Mucosa of stomach (tissue), 1 donor: ENCODE measurements at regions not wholly inside any gene's neighbourhood (a gene's known extent, or its start where the extent isn't known, plus 50 kb on each side); places are given as distances from the start of the nearest gene placed in this dataset.

Source experiments
- H3K27me3 ChIP-seq: one replicate; pipeline ENCODE4 v1.7.0; 2013; ENCODE audit warnings: mild to moderate bottlenecking, low read length; ENCODE audit not compliant: control insufficient read depth, insufficient read depth
- H3K36me3 ChIP-seq: one replicate; pipeline ENCODE4 v1.7.0; 2013; ENCODE audit warnings: low read length; ENCODE audit not compliant: control insufficient read depth, insufficient read depth
- H3K4me1 ChIP-seq: one replicate; pipeline ENCODE4 v1.7.0; 2013; ENCODE audit warnings: mild to moderate bottlenecking, low read length; ENCODE audit not compliant: control insufficient read depth, insufficient read depth
- H3K4me3 ChIP-seq: one replicate; pipeline ENCODE4 v1.7.0; 2013; ENCODE audit warnings: low read length
- H3K9ac ChIP-seq: one replicate; pipeline ENCODE4 v1.7.0; 2013; ENCODE audit warnings: mild to moderate bottlenecking, low read length, moderate library complexity
- H3K9me3 ChIP-seq: one replicate; pipeline ENCODE4 v1.7.0; 2013; ENCODE audit warnings: mild to moderate bottlenecking, low read length, moderate library complexity; ENCODE audit not compliant: control insufficient read depth
- donor health status: Pancreatic carcinoma.

- Histone ChIP-seq H3K9ac (no peak overlapping the region), H3K9me3 (no peaks in the 10 kb centered on the region), H3K27me3 (no peaks in the 10 kb centered on the region)
These were observed 93.8 kb upstream of the SLC8A1 start for GRCh38 chr2:40545645-40546044.

GRCh38 chr2:40546439-40547191, 94.7 kb upstream of the SLC8A1 start:
- Histone ChIP-seq H3K9me3 (no peaks in the 10 kb centered on the region), H3K27me3 (no peaks in the 10 kb centered on the region), H3K4me3 (no peak overlapping the region), H3K36me3 (no peaks in the 10 kb centered on the region), H3K9ac (no peak overlapping the region), H3K4me1 (no peaks in the 10 kb centered on the region)

More at GRCh38 chr2:40545645-40546044, 93.8 kb upstream of the SLC8A1 start:
- H3K4me1 ChIP-seq: no peaks in the 10 kb centered on the region
- no peak overlapping the region for H3K4me3 ChIP-seq
- H3K36me3 ChIP-seq: no peaks in the 10 kb centered on the region

DNA sequence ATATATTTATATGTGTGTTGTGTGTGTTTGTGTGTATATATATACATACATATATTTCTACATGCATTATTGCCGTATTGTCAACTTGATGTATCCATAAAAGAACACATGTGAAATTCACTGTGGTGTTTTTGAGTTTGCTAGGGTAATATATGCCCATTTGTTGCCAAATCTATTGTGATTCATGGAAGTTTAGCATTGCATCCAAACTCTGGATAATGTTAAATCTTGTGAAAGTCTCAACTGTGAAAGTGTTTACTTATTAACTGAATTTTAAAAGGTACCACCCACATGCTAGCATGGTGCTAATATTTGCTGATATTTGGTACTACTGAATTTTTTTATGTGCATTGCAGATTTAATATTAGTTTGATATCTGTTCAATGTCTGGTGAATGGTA, 96.6 kb upstream of the SLC8A1 start:
- Histone ChIP-seq H3K4me1 (no peaks in the 10 kb centered on the region), H3K36me3 (no peaks in the 10 kb centered on the region), H3K9me3 (no peaks in the 10 kb centered on the region), H3K4me3 (no peak overlapping the region), H3K9ac (no peak overlapping the region), H3K27me3 (no peaks in the 10 kb centered on the region)

DNA sequence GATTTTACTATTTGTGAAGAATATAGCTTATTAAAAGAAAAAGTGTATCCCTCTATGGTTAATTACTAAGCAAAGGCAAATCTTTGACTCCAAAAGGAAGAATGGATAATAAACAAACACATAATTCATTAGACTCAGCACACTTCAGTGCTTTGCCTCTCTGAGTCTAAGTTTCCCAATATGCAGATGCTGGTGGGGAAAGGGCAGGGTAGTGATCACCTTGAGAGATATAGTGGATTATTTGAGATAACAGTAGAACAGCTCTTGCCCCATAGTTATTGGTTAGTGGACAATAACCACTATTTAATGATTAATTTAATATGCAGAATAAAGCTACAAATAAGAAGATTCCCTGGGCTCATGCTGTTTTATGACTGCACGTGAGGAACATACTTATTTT, 98.2 kb upstream of the SLC8A1 start:
- Histone ChIP-seq H3K27me3 (no peaks in the 10 kb centered on the region), H3K9ac (no peak overlapping the region), H3K4me3 (no peak overlapping the region), H3K36me3 (no peaks in the 10 kb centered on the region), H3K9me3 (no peaks in the 10 kb centered on the region), H3K4me1 (no peaks in the 10 kb centered on the region)

GRCh38 chr2:40551081-40551480, 99.2 kb upstream of the SLC8A1 start:
- Histone ChIP-seq H3K4me3 (no peak overlapping the region), H3K9ac (no peak overlapping the region), H3K9me3 (no peaks in the 10 kb centered on the region), H3K27me3 (no peaks in the 10 kb centered on the region), H3K4me1 (no peaks in the 10 kb centered on the region), H3K36me3 (no peaks in the 10 kb centered on the region)

DNA sequence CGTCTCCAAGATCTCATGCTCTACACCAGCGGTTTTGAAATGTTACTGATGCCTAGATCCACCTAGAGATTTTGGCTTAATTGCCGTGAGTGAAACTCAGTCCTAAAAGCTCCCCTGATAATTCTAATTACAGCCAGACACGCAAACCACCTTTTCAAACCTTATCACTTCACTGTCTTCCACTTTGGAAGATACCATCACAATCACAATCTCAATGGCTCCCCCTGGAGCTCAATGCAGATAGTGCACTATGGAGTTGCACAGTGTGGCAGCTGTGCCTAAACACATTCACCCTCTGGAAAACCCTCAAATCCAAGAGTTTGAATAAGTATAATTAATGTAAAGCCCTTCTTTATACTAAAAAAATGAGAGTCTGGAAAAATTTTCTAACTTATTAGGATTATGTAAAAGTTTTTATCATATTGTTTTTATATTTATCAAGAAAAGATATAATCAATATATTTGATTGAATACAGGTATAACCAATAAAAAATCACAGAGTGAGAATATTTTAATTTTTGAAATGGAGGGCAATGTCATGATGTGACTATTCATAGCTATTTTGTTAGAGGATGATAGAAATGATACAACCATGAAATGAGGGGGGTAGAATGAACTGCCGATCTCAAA, 102.9 kb upstream of the SLC8A1 start:
- Histone ChIP-seq H3K9me3 (no peaks in the 10 kb centered on the region), H3K4me3 (no peak overlapping the region), H3K9ac (no peak overlapping the region), H3K36me3 (no peaks in the 10 kb centered on the region), H3K4me1 (no peaks in the 10 kb centered on the region), H3K27me3 (no peaks in the 10 kb centered on the region)

GRCh38 chr2:40556293-40556692, 104.4 kb upstream of the SLC8A1 start:
- no peaks in the 10 kb centered on the region for H3K4me1 ChIP-seq
- H3K9ac ChIP-seq: no peak overlapping the region
- no peaks in the 10 kb centered on the region for H3K9me3 ChIP-seq
- no peak overlapping the region for H3K4me3 ChIP-seq
- no peaks in the 10 kb centered on the region for H3K27me3 ChIP-seq
- H3K36me3 ChIP-seq: no peaks in the 10 kb centered on the region

- H3K36me3 ChIP-seq: no peaks in the 10 kb centered on the region
- H3K9ac ChIP-seq: no peak overlapping the region
- no peaks in the 10 kb centered on the region for H3K4me1 ChIP-seq
- H3K4me3 ChIP-seq: no peak overlapping the region
- no peaks in the 10 kb centered on the region for H3K27me3 ChIP-seq
- H3K9me3 ChIP-seq: no peaks in the 10 kb centered on the region
These were observed 104.8 kb upstream of the SLC8A1 start for GRCh38 chr2:40556739-40557138.

DNA sequence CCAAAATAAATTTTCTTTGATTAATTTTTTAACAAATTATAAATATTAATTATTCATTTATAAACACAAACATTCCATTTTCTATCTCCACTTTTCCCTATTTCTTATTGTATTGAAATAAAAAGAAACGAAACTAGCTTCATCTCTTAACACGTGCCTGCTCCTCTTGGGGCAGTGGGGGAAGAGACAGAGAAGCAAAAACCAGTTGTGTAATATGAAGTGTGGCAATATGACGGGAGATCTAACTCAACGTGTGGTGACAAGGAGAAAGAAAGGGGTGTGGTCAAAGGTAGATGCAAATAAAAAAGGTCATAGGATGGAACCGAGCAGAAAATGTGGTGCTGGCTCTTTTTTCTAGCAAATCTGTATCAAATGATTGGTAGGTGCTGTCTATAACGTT, 106.9 kb upstream of the SLC8A1 start:
- H3K4me3 ChIP-seq: no peak overlapping the region
- no peaks in the 10 kb centered on the region for H3K36me3 ChIP-seq
- H3K4me1 ChIP-seq: no peaks in the 10 kb centered on the region
- H3K9me3 ChIP-seq: no peaks in the 10 kb centered on the region
- no peak overlapping the region for H3K9ac ChIP-seq
- no peaks in the 10 kb centered on the region for H3K27me3 ChIP-seq

DNA sequence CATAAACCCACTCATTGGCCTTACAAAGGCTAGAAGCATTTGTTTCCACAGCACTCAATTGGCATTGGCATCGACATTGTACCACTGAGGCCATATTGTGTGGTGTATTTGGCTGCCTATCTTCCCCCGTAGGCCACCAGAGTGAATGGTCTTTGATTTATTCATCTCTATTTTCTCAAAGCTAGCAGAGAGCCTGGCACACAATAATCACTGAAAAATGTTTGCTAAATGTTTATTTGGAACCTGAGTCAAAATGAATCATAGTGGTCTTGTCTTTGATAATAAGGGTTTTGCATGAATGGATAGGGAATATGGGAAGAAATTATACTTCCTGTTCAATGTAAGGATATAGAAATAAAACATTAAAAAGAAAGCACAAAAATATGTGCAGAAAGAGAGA, 107.3 kb upstream of the SLC8A1 start:
- no peaks in the 10 kb centered on the region for H3K27me3 ChIP-seq
- no peaks in the 10 kb centered on the region for H3K4me1 ChIP-seq
- no peaks in the 10 kb centered on the region for H3K9me3 ChIP-seq
- no peak overlapping the region for H3K9ac ChIP-seq
- H3K4me3 ChIP-seq: no peak overlapping the region
- no peaks in the 10 kb centered on the region for H3K36me3 ChIP-seq

DNA sequence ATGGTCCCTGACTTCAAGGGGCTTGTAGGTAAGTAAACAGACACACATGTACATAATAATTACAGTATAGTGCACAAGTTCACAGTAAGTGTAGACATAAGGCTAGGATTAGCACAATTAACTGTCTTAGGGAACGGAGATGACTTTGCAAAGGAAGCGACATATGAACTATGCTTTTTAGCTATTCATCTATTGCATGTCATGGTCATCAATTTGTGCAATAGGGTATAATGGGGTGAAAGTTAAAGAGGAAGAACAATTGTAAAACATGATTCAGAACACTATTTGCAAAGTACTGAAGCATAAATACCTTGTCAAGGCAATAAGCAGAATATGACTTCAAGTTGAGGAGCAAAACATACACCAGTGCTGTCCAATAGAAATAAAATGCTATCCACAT, 112.3 kb upstream of the SLC8A1 start:
- H3K36me3 ChIP-seq: no peaks in the 10 kb centered on the region
- no peaks in the 10 kb centered on the region for H3K27me3 ChIP-seq
- no peaks in the 10 kb centered on the region for H3K9me3 ChIP-seq
- H3K9ac ChIP-seq: no peak overlapping the region
- no peaks in the 10 kb centered on the region for H3K4me1 ChIP-seq
- H3K4me3 ChIP-seq: no peak overlapping the region

GRCh38 chr2:40579247-40579646, 127.4 kb upstream of the SLC8A1 start:
- H3K9me3 ChIP-seq: no peaks in the 10 kb centered on the region
- no peaks in the 10 kb centered on the region for H3K36me3 ChIP-seq
- H3K9ac ChIP-seq: no peak overlapping the region
- H3K27me3 ChIP-seq: no peaks in the 10 kb centered on the region
- no peaks in the 10 kb centered on the region for H3K4me1 ChIP-seq
- no peak overlapping the region for H3K4me3 ChIP-seq
